ENCODE measurements at regions not wholly inside any gene's neighbourhood (a gene's known extent, or its start where the extent isn't known, plus 50 kb on each side); places are given as distances from the start of the nearest gene placed in this dataset.
A peak's percentile ranks its signal among the peaks of the same experiment; 100 is the strongest.

DNA sequence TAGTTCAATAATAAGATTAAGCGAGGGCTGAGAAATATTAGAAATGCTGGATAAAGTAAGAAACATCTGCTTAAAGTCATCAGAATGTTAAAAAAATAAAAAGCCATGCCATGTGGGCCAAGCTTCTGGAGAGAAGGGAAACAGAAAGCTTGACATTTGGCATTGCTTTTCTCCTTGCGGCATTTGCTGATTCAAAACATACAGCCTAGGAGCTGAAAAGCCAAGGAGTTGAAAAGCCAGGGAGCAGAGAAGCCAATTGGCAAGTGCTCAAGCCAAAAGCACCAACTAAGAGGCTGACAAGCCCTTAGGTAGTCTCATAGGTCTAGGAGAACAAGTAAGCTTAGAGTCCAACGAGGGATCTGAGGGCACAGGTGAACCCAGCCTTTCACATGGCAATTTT, 754.3 kb downstream of the TLE4 start:
- peak; percentile 75 for FAIRE-seq
- no peak for TF ChIP-seq POLR2A (IDR thresholded peaks at IDR 0.05; ENCODE audit: low read depth, low read length)
- DNase-seq (ENCODE audit: insufficient read length, low spot score), result no peak

DNA sequence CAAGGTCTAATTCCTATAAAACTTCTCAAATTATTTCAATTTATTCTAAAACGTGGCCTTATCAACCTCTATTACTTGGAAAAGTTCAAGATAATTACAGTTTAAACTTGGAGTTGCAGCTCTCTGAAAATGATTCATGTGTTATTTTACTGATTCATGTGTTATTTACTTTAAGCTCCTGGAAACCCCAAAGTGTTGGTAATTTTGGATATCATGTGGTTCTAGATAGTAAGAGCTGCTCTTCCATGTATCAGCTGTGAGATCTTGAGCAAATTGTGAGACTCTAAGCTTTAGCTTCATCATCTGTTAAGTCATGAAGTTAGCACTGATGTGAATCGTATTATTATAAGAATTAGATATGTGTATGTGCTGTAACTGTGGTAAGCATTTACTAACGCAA, 749.2 kb downstream of the TLE4 start:
- DNase-seq (ENCODE audit: insufficient read length, low spot score), result peak; percentile 10
- TF ChIP-seq POLR2A (IDR thresholded peaks at IDR 0.05; ENCODE audit: low read depth, low read length), result no peak
- peak; percentile 93 for FAIRE-seq

DNA sequence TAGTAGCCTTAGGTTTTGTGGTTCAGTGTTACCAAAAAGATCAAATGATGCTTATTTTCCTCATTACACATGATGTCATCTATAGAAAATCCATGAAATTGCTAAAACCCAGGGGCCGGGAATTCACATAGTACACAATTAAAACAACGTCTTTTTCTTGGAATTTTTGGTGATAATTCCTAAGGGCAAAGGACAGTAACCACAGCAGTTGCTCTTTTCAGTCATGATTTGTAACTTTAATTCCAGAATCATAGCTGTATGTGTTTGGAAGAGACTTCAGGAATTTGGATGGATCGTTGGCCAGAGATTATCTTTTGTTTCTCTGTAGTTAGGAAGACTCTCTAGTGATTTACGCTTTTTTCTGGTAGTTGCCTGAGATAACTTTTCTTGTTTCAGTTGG, 748.7 kb downstream of the TLE4 start:
- no peak for FAIRE-seq
- DNase-seq (ENCODE audit: insufficient read length, low spot score), result no peak
- no peak for TF ChIP-seq POLR2A (IDR thresholded peaks at IDR 0.05; ENCODE audit: low read depth, low read length)

DNA sequence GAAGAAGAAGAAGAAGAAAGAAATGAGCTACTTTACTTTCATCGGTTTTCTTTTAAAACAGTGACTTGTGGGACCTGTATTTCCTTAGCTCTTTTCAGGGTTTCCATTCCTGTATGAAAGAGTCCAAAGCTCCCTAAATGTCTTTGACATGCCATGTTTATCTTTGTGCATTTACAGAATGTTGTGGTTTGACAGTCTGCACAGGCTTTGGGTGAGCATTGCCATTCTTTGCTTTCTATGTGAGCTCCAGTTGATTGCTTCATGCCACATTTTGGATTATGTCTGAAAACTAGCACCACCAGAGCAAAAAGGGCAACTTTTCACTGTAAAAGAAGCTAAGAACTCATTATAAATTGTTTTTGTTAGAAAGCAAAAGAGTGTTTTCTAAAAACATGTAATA, 733.4 kb downstream of the TLE4 start:
- no peak for TF ChIP-seq POLR2A (IDR thresholded peaks at IDR 0.05; ENCODE audit: low read depth, low read length)
- FAIRE-seq, result no peak
- no peak for DNase-seq (ENCODE audit: insufficient read length, low spot score)

DNA sequence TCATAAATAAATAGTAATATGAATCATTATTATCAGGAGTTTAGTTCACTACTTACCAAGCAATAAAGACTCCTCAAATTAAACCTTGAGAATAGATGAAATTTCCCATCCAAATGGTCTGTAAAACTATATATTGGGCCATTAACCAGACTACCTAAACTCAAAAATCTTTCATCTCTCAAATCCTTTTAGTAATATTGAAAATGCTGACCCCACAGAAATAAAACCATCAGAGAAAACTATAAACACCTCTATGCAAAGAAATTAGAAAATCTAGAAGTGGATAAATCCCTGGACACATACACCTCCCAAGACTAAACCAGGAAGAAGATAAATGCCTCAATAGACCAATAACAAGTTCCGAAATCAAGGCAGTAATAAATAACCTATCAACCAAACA, 723.2 kb downstream of the TLE4 start:
- no peak for TF ChIP-seq POLR2A (IDR thresholded peaks at IDR 0.05; ENCODE audit: low read depth, low read length)
- FAIRE-seq (no peak), DNase-seq (ENCODE audit: insufficient read length, low spot score) (no peak)

DNA sequence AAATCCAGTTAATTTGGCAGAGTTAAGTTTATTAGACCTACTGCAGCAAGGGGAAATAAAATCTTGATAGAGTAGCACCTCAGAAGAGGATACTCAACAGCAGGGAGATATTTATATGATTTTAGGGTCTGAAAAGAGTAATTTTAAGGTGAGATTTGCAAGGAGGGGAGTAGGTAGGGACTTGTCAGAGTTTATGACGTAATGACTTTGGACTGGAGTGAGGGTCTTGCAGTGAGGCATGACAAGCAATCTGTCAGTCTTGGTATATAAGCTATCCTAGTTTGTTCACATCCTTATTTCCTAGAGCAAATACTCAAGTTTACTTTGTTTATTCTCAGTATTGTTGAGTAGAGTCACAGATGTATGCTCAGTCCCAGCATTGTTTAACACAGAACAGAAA, 722.6 kb downstream of the TLE4 start:
- DNase-seq (ENCODE audit: insufficient read length, low spot score) (no peak), FAIRE-seq (peak; percentile 80)
- TF ChIP-seq POLR2A (IDR thresholded peaks at IDR 0.05; ENCODE audit: low read depth, low read length), result no peak

DNA sequence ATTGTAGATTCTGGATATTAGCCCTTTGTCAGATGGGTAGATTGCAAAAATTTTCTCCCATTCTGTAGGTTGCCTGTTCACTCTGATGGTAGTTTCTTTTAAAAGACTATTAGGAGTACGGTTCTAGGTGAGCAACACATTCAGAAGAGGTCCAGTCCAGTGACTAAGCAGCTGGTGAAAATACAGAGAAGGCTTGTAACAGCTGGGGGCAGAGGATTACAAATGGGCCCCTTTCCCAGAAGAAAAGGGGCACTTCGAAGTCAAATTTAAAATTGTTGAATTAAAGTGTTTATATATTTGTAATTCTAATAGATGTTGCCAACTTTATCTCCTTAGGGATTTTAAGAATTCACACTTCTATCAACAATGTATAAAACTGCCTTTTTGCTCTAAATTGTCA, 720.5 kb downstream of the TLE4 start:
- TF ChIP-seq POLR2A (IDR thresholded peaks at IDR 0.05; ENCODE audit: low read depth, low read length), result no peak
- DNase-seq (ENCODE audit: insufficient read length, low spot score) (no peak), FAIRE-seq (no peak)

DNA sequence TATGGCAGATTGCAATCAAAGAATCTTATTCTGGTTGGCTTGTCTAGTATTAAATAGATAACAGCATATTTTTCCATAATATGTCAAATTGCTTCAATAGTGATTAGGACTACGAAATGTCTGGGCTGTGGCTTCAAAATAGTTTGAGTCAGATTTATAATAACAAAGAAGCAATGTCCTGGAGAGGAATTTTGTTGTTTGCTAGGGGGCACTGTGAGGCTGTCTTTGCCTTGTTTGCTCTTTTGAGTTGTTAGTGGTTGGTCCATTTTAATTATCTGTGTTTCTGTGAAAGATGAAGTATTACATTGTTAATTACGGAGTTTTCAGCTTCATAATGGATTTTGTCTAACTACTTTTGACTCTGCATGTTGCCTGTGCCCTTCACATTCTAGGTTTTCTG, 713.6 kb downstream of the TLE4 start:
- TF ChIP-seq POLR2A (IDR thresholded peaks at IDR 0.05; ENCODE audit: low read depth, low read length), result no peak
- peak; percentile 83 for FAIRE-seq
- no peak for DNase-seq (ENCODE audit: insufficient read length, low spot score)

DNA sequence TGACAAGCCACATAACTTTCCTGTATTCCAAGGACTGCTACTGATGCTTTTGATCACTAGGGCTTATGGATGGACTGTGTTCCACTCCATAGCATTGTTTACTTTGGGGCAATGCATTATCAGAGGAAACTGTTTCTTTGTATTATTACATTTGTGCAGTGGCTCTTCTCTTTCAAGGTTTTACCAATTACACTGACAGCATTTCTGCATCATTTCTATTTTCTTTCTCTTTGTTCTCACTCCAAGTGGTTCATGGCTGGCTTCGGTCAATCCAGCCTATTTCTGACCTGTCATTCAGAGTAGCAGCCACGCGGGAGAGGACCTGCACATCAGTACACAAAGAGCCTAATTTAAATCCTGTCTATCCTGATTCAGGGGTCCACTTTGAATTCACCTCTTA, 711.0 kb downstream of the TLE4 start:
- no peak for DNase-seq (ENCODE audit: insufficient read length, low spot score)
- no peak for TF ChIP-seq POLR2A (IDR thresholded peaks at IDR 0.05; ENCODE audit: low read depth, low read length)
- FAIRE-seq, result peak; percentile 30

DNA sequence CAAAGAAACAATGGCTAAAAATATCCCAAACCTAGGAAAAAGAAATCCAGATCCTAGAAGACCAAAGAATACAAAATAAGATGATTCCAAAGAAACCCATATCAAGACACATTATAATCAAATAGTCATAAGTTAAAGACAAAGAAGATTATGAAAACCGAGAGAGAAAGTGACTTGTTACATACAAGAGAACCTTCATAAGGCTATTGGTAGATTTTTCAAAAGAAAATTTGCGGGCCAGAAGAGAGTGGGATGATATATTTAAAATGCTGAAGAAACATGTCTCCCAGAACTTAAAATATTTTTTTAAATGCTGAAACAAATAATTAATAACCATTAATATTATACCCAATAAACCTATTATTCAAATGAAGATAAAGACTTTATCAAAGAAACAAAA, 687.3 kb downstream of the TLE4 start:
- no peak for FAIRE-seq
- no peak for DNase-seq (ENCODE audit: insufficient read length, low spot score)
- no peak for TF ChIP-seq POLR2A (IDR thresholded peaks at IDR 0.05; ENCODE audit: low read depth, low read length)

DNA sequence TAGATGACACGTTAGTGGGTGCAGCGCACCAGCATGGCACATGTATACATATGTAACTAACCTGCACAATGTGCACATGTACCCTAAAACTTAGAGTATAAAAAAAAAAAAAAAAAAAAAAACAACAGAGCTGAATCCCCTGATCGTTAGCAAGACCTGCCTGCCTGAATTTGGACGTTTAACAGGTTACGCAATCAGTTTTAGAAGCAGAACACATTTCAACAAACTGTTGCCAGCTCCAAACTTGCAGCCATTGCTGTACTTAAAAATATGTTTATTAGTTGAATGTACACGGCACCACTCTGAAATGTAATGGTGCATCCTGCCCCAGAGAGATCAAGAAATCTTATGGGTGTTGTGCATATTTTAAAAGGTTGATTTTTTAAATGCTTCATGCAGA, 680.0 kb downstream of the TLE4 start:
- DNase-seq (ENCODE audit: insufficient read length, low spot score) (no peak), FAIRE-seq (no peak)
- TF ChIP-seq POLR2A (IDR thresholded peaks at IDR 0.05; ENCODE audit: low read depth, low read length), result no peak

DNA sequence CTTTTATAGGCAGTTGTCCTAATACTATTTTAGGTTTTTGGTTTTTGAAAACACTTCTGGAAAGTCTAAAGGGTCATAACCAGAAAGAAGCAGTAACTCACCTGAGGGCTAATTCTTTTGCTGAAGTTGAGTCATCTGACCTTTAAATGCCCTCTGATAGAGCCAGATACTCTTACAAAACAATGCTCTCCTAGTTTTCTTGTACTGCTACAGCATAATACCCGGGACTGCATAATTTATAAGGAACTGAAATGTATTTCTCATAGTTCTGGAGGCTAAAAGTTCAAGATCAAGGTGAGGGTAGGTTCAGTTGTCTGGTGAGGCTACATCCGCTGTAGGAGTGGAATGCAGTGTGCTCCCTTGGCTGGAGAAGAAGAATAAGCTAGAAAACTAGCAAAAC, 670.3 kb downstream of the TLE4 start:
- FAIRE-seq (peak; percentile 27), DNase-seq (ENCODE audit: insufficient read length, low spot score) (no peak)
- no peak for TF ChIP-seq POLR2A (IDR thresholded peaks at IDR 0.05; ENCODE audit: low read depth, low read length)

DNA sequence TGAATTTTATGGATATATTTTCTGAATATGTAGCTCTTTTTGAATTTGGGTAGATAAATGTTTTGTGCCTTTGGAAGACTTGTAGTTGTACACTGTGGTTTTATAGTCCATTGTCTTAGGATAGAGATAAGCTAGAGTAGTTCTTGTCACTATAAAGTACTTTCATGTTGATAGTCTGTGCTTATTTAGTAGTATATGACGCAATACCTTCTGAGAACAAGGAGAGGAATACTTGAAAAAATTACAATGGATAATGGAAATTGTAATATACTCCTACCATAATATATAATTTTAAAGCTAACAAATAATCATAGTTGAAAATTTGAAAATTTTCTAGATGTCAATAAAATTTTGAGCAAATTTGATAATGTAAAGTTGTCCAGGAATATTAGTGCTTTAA, 664.0 kb downstream of the TLE4 start:
- FAIRE-seq, result no peak
- no peak for TF ChIP-seq POLR2A (IDR thresholded peaks at IDR 0.05; ENCODE audit: low read depth, low read length)

DNA sequence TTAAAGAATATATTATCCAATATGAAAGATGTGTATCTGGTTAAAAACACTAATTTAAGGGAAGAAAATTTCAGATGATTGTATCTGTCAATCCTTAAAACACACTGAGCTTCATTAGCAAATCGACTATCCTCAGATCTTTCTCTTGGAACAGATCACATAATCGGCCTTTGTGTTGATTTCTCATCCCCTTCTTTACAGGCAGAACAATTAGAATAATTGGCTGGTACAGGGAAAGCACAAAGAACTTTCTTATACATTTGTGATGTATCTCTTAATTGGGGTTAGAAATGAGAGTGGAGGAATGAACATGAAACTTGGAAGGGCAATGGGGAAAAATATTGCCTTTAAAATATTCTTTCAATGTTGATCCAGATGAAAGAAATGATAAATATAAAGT, 662.1 kb downstream of the TLE4 start:
- TF ChIP-seq POLR2A (IDR thresholded peaks at IDR 0.05; ENCODE audit: low read depth, low read length), result no peak
- no peak for FAIRE-seq
- DNase-seq (ENCODE audit: insufficient read length, low spot score), result no peak

More for the DNA sequence above, 664.0 kb downstream of the TLE4 start:
- DNase-seq (ENCODE audit: insufficient read length, low spot score), result no peak

DNA sequence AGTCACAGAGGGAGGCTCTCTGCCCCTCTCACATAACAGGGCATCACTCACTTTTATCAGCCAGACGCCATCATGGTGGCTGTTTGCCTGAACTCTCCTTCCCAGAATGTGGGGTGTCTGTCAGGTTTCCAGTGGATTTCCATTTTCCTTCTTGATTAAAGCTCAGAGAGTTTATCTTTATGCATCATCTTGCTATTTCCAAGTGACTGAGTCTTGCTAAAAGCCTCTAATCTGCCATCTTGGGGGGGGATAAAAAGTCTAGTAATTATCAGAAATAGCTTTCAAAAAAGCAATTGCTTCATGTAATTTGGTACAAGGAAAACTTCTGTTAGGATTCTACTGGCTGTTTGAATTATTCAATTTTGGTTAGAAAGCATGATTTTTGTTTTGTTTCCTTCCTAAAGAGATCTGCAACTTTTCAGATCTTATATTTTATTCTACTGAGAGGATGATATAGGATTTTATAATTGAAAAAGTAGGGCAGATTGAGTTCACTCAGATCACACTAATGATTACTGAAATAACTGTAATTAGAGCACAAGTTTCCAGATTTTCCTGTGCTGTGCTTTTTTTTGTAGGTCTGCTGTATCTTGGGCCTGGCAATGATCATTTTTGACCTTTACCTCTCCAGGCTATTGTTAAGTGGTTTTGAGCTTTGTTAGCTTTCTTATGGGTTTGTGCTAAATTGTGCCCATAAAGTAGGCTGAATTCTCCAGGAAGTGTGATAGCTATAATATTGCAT, 661.5 kb downstream of the TLE4 start:
- FAIRE-seq, result peak; percentile 75
- no peak for TF ChIP-seq POLR2A (IDR thresholded peaks at IDR 0.05; ENCODE audit: low read depth, low read length)
- no peak for DNase-seq (ENCODE audit: insufficient read length, low spot score)

Measured in H54 (cell line).